DMS114 treated with DMSO at 0.1 percent for 48 hours (cell line): ENCODE measurements at regions not wholly inside any gene's neighbourhood (a gene's known extent, or its start where the extent isn't known, plus 50 kb on each side); places are given as distances from the start of the nearest gene placed in this dataset.

ENCODE experiments used
- DNase-seq: peaks from one replicate; lab custom pipeline; 2025; ENCODE audit not compliant: unreplicated experiment; lab: John Stamatoyannopoulos, UW

GRCh38 chr10:61841338-61841875, 60.1 kb upstream of the ARID5B start:
- no peak for DNase-seq

GRCh38 chr10:61842755-61843497, 58.6 kb upstream of the ARID5B start:
- no peak for DNase-seq

GRCh38 chr10:61844116-61844822, 57.2 kb upstream of the ARID5B start:
- no peak for DNase-seq

- DNase-seq: no peak
These were observed 56.1 kb upstream of the ARID5B start for GRCh38 chr10:61845196-61845949.

- DNase-seq: no peak
These were observed 55.6 kb upstream of the ARID5B start for GRCh38 chr10:61845950-61846268.

GRCh38 chr10:61846370-61847031, 55.0 kb upstream of the ARID5B start:
- DNase-seq: no peak

GRCh38 chr10:61847087-61847486, 54.4 kb upstream of the ARID5B start:
- DNase-seq: no peak

- DNase-seq: no peak
These were observed 53.9 kb upstream of the ARID5B start for GRCh38 chr10:61847640-61848039.

- DNase-seq: no peak
These were observed 51.1 kb upstream of the ARID5B start for GRCh38 chr10:61850376-61850775.
